Gastroesophageal sphincter (tissue), 4 donors: ENCODE measurements at regions not wholly inside any gene's neighbourhood (a gene's known extent, or its start where the extent isn't known, plus 50 kb on each side); places are given as distances from the start of the nearest gene placed in this dataset.

ENCODE experiments used
- ATAC-seq: fragments of 150-250 bp; one replicate; pipeline ENCODE4 v1.9.1; 2016; ENCODE audit warnings: mild to moderate bottlenecking, moderate library complexity
- H3K27ac ChIP-seq, 4 donors: fragments of 200-600 bp; sonication (generic) in 3 of 4; 1 replicate in 3 of 4; 2 replicates in 1 of 4; pipeline ENCODE4 v1.5.1; 2016 to 2019
- H3K27me3 ChIP-seq: fragments of 200-600 bp; sonication (generic); one replicate; pipeline ENCODE4 v1.5.1; 2019
- H3K36me3 ChIP-seq, 2 donors: fragments of 200-600 bp; sonication (generic); one replicate each; pipeline ENCODE4 v1.5.1; 2019; ENCODE audit warnings: control low read depth in 1 of 2
- H3K4me1 ChIP-seq, 3 donors: fragments of 200-600 bp; sonication (generic); 1 replicate in 2 of 3; 2 replicates in 1 of 3; pipeline ENCODE4 v1.5.1; 2016 to 2019; ENCODE audit warnings: control low read depth in 2 of 3
- H3K4me3 ChIP-seq, 2 donors: fragments of 200-600 bp; sonication (generic); one replicate each; pipeline ENCODE4 v1.5.1; 2019; ENCODE audit warnings: mild to moderate bottlenecking in 1 of 2, moderate library complexity in 1 of 2
- H3K9me3 ChIP-seq, 3 donors: fragments of 200-600 bp; sonication (generic); one replicate each; pipeline ENCODE4 v1.5.1; 2017 to 2019; ENCODE audit warnings: control low read depth in 2 of 3
- CTCF ChIP-seq, 4 experiments: fragments of 200-600 bp in 2 of 4; fragments of 450-650 bp in 2 of 4; sonication (generic) in 1 of 4; IDR thresholded peaks; one replicate each; pipeline ENCODE4 v1.5.1; 2017 to 2019; ENCODE audit warnings: antibody characterized with exemption in 4 of 4, mild to moderate bottlenecking in 2 of 4, moderate library complexity in 2 of 4
- EP300 ChIP-seq: sonication (generic); formaldehyde crosslinking; IDR thresholded peaks from one replicate; pipeline ENCODE4 v1.6.1; 2017; ENCODE audit warnings: antibody characterized with exemption, mild to moderate bottlenecking
- POLR2A ChIP-seq, 2 donors: fragments of 450-650 bp; IDR thresholded peaks; one replicate each; pipeline ENCODE4 v1.6.1; 2017; ENCODE audit warnings: antibody characterized with exemption in 2 of 2, mild to moderate bottlenecking in 2 of 2, moderate library complexity in 1 of 2
- POLR2AphosphoS5 ChIP-seq: sonication (generic); formaldehyde crosslinking; IDR thresholded peaks from one replicate; pipeline ENCODE4 v1.6.1; 2017; ENCODE audit warnings: antibody characterized with exemption
- WGBS, 2 donors: methylation state at CpG; one replicate each; pipeline ENCODE4 v1.1.5; 2018; ENCODE audit warnings: low coverage in 1 of 2; 5-methylcytosine and 5-hydroxymethylcytosine counted together

GRCh38 chr20:40782043-40782368, 93.0 kb upstream of the MAFB start:
- peak; percentile 48 for ATAC-seq
- 53 to 78% methylated on average over 3 to 6 of the region's 11 CpGs for WGBS, 2 donors
- no peaks in the 10 kb centered on the region for H3K36me3 ChIP-seq
- H3K4me3 ChIP-seq = no peak overlapping the region
- H3K9me3 ChIP-seq = no peaks in the 10 kb centered on the region
- H3K27me3 ChIP-seq = peaks cover 4% of the 10 kb centered on the region
- TF ChIP-seq EP300 (no peak), CTCF (IDR thresholded peaks at IDR 0.05) (no peak), POLR2AphosphoS5 (no peak), POLR2A (IDR thresholded peaks at IDR 0.05) (no peak)
- H3K4me1 ChIP-seq = no peaks in the 10 kb centered on the region
- H3K27ac ChIP-seq = no peak overlapping the region

GRCh38 chr20:40785346-40785745, 96.3 kb upstream of the MAFB start:
- H3K9me3 ChIP-seq = no peaks in the 10 kb centered on the region
- 66 to 89% methylated on average over 3 of the region's 3 CpGs for WGBS, 2 donors
- H3K27ac ChIP-seq = no peak overlapping the region
- no peaks in the 10 kb centered on the region for H3K4me1 ChIP-seq
- H3K4me3 ChIP-seq = no peak overlapping the region
- H3K36me3 ChIP-seq = no peaks in the 10 kb centered on the region
- no peak for ATAC-seq
- peaks cover 8% of the 10 kb centered on the region for H3K27me3 ChIP-seq
- no peak for TF ChIP-seq CTCF (IDR thresholded peaks at IDR 0.05)
- TF ChIP-seq POLR2AphosphoS5 = no peak
- no peak for TF ChIP-seq EP300
- TF ChIP-seq POLR2A (IDR thresholded peaks at IDR 0.05) = no peak

GRCh38 chr20:40786336-40786735, 97.3 kb upstream of the MAFB start:
- no peaks in the 10 kb centered on the region for H3K4me1 ChIP-seq
- TF ChIP-seq EP300 (no peak), POLR2A (IDR thresholded peaks at IDR 0.05) (no peak), CTCF (IDR thresholded peaks at IDR 0.05) (no peak), POLR2AphosphoS5 (no peak)
- ATAC-seq = no peak
- no peaks in the 10 kb centered on the region for H3K9me3 ChIP-seq
- H3K27me3 ChIP-seq = peaks cover 8% of the 10 kb centered on the region
- H3K36me3 ChIP-seq = no peaks in the 10 kb centered on the region
- H3K27ac ChIP-seq = no peak overlapping the region
- H3K4me3 ChIP-seq = no peak overlapping the region
- WGBS, 2 donors = 81 to 88% methylated on average over 2 to 7 of the region's 11 CpGs

GRCh38 chr20:40787941-40788340, 98.9 kb upstream of the MAFB start:
- Histone ChIP-seq H3K27me3 (peaks cover 8% of the 10 kb centered on the region), H3K9me3 (peaks cover 0 to under 1% (median 0%) of the 10 kb centered on the region in 3 donors), H3K27ac (no peak overlapping the region), H3K36me3 (no peaks in the 10 kb centered on the region), H3K4me3 (no peak overlapping the region), H3K4me1 (no peaks in the 10 kb centered on the region)
- WGBS, 2 donors = 60 to 61% methylated on average over 5 of the region's 5 CpGs
- ATAC-seq = no peak
- TF ChIP-seq CTCF (IDR thresholded peaks at IDR 0.05) (no peak), EP300 (no peak), POLR2AphosphoS5 (no peak), POLR2A (IDR thresholded peaks at IDR 0.05) (no peak)

GRCh38 chr20:40797425-40797824, 108.4 kb upstream of the MAFB start:
- TF ChIP-seq CTCF (IDR thresholded peaks at IDR 0.05) (peak in 3 of 4 experiments; percentile 8 to 43 (median 19)), EP300 (no peak), POLR2AphosphoS5 (no peak), POLR2A (IDR thresholded peaks at IDR 0.05) (no peak)
- H3K36me3 ChIP-seq = no peaks in the 10 kb centered on the region
- no peak overlapping the region for H3K27ac ChIP-seq
- ATAC-seq = no peak
- H3K4me1 ChIP-seq = no peaks in the 10 kb centered on the region
- H3K4me3 ChIP-seq = no peak overlapping the region
- peaks cover 0 to 5% (median 0%) of the 10 kb centered on the region in 3 donors for H3K9me3 ChIP-seq
- H3K27me3 ChIP-seq = peaks cover 5% of the 10 kb centered on the region
- 53 to 57% methylated on average over 3 to 4 of the region's 4 CpGs for WGBS, 2 donors
